Uterus (tissue), 2 donors: ENCODE measurements at regions not wholly inside any gene's neighbourhood (a gene's known extent, or its start where the extent isn't known, plus 50 kb on each side); places are given as distances from the start of the nearest gene placed in this dataset.

Source experiments
- CTCF ChIP-seq, 4 experiments: fragments of 200-600 bp in 2 of 4; fragments of 450-650 bp in 2 of 4; sonication (generic) in 2 of 4; IDR thresholded peaks; one replicate each; pipeline ENCODE4 v1.5.1; 2016 to 2019; ENCODE audit warnings: antibody characterized with exemption in 4 of 4, mild to moderate bottlenecking in 2 of 4, moderate library complexity in 1 of 4
- POLR2A ChIP-seq, 2 donors: fragments of 450-650 bp; IDR thresholded peaks; one replicate each; pipeline ENCODE4 v1.6.1; 2016; ENCODE audit warnings: antibody characterized with exemption in 2 of 2, mild to moderate bottlenecking in 1 of 2, moderate library complexity in 1 of 2

DNA sequence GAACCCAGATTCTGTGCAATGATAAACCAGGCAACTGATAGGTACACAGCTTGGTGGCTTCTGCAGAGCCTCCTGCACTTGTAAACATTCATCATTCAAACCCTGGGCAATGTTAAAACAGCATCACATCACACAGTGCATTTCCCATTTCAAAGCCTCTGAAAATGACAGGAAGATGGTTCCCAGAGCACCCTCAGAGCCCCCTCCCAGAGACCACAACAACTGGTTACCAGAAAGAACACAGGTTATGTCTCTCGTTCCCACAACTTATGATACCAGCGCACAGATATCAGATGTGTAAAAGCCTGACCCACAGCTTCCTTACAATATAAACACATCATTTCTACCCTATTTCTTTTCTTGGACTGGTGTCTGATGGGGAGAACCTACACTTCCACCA, 248.7 kb downstream of the AUH start:
- TF ChIP-seq CTCF (IDR thresholded peaks at IDR 0.05), result no peak
- no peak for TF ChIP-seq POLR2A (IDR thresholded peaks at IDR 0.05)
